ENCODE measurements at regions not wholly inside any gene's neighbourhood (a gene's known extent, or its start where the extent isn't known, plus 50 kb on each side); places are given as distances from the start of the nearest gene placed in this dataset.
"Not testable (repeated sequence)": the region's sequence is repeated elsewhere in the genome, so short reads cannot be mapped to it uniquely, and the experiment has no call there.

DNA sequence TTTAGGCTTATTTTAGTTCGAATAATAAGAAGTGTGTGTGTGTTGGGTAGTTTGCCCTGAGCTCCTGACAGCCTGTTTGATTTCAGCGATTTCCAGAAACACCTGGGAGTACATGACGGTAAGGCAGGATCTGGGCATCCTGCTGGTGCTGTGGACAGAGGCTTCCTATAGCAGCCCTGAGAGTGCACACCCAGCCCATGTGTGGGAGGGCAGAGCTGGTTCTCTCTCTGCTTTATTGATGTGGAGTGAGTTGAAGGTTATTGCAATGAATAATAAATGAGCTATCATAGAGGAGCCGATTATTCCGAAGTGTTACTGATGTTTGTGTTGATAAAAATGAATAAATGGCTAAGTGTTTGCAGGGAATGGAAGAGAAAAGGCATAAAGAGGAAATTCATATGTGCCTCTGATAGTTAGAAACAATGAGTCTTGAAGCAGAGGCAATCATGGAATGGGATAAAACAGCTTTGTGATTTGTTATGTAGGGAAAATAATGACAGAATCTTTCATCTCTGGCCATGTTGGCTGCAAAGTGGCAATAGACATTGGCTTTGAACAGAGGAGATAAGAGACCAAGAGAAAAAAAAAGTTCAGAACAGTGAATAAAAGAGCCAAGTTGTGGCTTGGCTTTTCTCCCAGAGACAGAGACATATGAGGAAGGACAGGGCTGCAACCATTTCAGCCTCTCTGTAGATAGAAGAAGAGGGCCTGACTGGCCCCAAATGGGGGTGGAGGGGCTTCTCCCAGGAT, 166.2 kb upstream of the CHD6 start:
- DNase-seq (ENCODE audit: low read depth) = no peak

DNA sequence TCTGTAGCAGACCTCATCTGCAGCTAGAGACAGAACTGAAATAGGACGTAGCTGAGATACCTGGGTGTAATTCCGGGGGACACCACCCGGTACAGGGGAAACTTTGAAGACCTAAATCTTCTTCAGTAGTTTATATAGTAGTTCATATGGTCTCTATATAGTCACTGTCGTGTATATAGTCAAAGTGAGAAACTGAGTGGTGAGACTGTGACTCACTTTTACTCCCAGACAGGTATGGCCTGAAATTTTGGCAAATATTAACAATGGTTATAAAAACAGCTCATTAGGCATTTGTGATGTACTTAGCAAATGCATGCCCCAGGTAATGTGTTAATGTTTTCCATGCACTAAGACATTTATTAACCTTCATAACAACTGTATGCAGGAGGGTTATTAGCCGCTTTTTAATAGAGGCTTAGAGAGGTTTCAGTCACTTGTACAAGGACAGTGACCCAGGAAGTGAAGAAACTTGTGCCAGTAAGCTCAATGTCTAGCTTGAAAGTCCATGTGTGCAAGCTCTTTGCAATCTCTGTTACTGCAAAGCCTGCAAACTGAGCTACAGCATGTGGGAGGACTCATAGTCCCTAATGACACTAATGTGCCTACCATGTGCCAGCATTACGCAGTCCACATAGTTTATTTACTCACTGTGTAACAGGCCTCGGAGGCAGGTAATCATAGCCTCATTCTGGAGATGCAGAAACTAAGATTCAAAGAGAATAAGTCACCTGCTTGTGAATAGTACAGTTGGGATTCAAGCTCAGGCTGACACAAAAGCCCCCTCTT, 165.4 kb upstream of the CHD6 start:
- DNase-seq (ENCODE audit: low read depth) = no peak

DNA sequence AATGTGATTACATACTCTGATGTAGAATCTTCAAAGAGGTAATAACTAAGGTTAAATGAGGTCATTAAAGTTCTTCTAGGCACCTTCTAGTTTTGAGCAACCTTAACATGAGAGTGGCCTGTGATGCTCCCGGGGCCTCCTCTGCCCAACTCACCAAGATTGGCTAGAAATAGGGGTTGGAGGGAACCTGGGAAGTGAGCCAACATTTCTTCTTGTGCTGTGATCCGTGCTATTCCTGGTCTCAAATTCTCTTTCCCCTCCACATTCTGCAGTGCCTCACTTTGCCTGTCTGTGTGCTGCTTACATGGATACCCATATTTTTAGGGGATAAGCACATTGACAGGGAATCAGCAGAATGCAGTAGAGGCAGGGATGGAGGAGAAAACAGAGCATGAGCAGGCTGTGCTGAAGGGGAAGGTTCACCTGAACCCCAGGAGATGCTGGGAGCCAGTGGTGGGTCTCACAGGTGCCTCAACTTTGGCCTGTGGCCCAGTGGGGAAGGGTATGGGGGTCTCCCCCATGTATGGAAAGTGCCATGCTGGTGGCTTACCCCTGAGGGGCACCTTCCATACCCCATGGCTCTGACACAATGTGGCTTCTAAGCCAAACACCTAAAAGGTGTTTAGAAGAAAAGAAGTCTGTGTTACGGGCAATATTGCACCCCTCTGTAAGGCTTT, 164.7 kb upstream of the CHD6 start:
- DNase-seq (ENCODE audit: low read depth) = no peak

DNA sequence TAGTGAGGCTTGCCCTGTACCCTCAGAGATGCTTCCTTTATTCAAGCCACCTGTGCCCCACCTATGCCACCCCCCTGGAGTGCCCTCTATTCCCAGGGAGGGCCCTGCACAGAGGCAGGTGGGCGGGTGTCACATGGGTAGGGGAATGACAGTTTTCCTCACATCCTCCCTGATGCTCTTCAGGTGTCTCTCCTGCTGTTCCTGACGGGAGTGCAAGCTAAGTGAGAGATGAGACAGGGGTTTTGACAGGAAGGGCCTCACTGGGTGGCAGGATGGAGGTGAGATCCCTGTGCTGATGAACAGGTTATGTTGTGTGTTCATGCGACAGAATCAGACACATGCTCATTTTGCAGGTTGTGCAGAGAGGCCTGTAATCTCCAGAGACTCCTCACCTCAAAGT, 164.1 kb upstream of the CHD6 start:
- no peak for DNase-seq (ENCODE audit: low read depth)

DNA sequence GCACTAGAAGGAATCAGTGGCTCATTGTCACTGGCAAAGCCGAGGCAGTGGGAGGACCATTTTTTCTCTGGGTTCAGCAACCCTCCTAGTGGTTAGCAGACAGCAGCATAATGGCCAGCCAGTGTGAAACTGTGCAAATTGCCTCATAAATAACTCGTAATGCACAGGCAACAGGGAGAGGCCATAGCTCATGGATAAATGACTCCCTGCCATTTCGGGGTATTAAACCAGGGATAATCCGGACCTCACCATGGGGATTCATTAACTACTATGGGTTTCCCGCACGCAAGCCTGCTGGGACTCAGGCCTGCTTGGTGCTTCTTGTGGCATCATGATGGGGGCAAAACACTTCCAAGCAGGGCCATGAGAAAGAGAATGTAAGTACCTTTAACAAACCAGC, 158.2 kb upstream of the CHD6 start:
- DNase-seq (ENCODE audit: low read depth) = no peak

DNA sequence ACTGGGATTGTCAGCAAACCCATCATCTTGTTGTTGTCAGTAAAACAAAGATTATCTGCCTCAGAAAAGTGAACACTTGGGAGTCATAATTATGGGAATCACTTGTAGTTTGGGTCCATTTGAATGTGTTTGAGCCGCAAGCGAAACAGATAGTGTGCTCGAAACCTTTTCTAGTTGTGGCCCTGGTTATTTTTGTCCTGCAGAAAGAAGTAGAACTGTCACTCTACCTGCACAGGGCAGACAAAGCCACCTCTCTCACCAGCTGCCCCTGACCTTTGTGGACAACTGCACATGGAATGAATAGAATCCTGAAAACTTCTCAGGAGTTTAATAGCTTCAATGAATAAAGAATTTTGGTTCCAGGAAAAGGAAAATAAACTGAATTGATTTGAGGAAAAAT, 156.1 kb upstream of the CHD6 start:
- DNase-seq (ENCODE audit: low read depth) = no peak

DNA sequence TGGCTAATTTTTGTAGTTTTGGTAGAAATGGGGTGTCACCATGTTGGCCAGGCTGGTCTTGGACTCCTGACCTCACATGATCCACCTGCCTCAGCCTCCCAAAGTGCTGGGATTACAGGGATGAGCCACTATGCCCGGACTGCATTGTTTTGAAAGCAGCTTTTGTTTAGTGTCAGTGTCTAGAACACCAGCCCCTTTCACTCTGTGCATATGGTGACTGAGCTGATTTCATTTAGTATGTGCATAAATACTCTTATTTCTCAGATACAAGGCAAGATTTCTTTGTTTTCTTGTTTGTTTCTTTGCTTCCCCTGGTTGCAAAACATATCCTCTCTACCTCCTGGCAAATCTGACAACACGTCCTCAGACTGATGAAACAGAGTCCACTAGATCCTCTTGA, 152.8 kb upstream of the CHD6 start:
- DNase-seq (ENCODE audit: low read depth) = no peak

DNA sequence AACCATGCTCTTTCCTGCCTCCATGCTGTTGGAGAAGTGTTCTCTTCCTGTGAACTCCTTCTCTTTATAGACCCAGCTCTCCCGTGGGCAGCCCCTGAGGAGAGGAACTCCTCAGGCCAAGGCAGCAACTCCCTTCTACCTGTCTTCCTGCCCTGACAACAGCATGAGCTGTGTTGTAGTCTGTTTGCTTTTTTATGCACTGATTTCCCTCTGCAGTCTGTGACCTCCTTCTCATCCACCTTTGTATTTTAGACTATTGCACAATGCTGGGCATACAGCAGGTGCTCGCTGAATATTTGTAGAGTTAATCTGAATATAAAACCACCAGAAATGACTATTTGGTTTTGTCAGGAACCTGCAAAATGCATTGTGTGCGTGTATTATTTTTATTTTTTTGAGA, 152.2 kb upstream of the CHD6 start:
- no peak for DNase-seq (ENCODE audit: low read depth)

DNA sequence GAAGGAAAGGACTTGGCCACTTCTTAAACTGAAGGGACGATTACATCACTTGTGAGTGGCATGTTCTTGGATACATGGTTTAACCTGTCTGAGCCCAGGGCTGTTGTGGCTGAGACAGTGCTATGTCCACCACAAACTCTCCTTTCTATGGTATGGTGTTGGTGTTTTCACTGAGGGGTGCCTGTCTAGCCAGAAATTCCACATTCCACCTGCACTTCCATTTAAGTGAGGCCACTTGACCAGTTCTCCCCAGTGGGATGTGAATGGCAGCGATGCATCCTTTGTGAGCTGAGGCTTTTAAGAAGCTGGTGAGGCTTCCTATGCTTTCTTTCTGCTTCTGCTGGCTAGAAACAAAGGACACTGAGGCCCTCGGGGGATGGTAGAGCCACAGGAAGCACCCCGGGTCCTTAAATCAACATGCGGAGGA, 151.4 kb upstream of the CHD6 start:
- DNase-seq (ENCODE audit: low read depth) = no peak

DNA sequence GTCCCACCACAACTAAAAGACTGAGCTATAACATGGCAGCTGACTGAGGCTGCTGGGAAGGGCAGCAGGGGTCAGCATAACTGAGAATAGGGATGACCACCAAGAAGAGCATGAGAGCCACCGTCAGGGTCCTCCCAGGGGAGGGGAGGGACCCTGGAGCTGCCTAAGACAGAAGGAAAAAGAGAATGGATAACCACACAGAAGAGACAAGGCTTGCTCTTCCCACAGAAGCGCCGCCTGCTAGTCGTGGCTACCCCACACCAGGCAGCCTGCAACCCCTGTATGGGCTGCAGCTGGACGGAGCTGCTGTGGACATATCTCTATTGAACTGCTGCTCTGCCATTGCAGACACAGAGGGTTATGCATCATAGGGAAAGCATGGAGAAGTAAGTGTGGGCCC, 132.0 kb upstream of the CHD6 start:
- no peak for DNase-seq (ENCODE audit: low read depth)

DNA sequence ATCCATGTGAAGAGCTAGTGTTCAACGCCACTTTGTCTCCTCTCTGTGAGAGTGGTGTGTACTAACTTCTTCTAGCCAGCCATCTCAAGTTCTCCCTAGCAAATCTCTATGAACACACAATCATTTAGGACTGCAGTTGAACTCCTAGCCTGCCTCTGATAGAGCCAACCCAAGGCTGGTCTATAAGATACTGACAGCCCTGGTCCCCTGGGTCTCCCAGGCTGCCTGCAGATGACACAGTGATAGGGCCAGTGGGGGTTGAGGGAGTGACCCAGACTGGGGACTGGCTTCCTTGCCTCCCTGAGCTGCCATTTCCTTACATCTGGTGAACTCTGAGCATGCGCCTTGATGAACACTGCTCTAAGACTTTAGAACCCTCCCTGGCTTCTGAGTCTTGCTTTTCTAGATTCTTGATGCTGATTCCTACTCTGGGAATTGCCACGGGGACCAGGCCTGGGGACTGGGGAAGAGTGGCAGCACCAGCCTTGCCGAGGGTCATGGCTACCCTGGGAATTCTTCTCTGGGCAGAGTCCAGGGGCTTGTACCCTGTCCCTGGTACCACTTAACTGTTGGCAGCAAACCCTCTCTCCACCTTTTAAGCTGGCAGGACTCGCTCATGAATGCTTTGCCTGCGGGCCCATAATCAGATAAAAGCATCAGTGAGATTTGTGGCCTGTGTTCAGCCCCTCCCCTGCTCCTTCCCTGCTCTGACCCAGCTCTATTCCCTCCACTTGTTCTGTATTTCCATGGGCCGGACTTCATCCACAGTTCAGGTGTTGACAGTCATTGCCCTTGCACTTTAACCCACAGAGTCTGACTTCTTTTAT, 130.8 kb upstream of the CHD6 start:
- DNase-seq (ENCODE audit: low read depth) = no peak

DNA sequence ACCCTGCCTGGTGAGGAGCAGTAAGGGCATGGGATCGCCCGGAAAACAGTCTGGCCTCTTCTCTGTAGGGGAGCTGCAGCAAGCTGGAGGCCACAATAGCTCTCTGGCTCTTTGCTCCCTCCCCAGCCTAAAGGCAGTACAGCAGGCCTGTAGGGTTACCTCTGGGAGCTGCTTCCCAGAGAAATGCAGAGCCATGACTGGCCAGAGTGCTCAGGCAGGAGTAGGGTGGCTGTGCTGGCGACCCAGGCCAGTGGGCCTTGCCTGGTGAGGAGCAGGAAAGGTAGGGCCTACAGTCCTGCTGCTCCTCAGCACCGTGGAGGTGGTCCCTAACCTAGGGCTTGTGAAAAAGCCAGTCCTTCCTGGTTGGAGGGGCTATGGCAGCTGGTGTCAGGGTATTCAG, 129.9 kb upstream of the CHD6 start:
- DNase-seq (ENCODE audit: low read depth) = no peak

DNA sequence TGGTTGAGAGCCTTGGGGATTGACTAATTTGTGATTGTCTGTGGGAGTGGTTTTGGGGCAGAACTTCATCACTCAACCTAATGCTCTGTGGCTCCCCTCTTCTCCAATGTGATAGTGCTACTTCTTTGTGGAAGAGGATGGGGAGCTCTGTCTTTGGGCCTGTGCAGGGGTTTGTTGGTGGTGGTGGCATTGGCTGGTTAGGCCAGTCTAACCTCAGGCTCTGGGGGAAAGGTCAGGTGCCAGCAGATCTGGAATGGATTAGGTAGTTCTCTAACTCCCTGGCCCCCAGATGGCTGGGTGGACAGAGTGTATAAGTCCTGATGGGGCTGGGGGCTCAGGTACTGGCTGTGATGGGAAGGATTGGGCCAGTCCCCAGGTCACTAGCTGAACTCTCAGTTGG, 129.0 kb upstream of the CHD6 start:
- no peak for DNase-seq (ENCODE audit: low read depth)

DNA sequence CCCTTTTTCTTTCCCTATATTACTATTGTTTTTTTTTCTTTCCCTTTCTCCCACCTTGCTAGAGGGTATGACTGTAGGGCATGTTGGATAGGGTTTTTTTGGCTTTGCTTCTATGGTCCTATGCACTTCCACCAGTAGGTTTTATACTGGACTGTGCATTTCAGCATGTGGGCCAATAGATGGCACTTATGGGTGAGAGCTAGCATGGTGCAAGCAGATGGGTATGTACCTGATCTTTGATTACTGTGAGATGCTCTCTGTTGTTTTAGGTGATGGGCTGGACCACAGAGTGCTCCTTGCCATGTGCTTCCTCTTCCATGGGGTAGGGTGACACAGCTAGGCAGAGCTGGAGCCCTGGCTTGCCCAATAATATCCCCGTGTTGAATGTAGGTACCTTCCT, 128.5 kb upstream of the CHD6 start:
- DNase-seq (ENCODE audit: low read depth) = no peak

DNA sequence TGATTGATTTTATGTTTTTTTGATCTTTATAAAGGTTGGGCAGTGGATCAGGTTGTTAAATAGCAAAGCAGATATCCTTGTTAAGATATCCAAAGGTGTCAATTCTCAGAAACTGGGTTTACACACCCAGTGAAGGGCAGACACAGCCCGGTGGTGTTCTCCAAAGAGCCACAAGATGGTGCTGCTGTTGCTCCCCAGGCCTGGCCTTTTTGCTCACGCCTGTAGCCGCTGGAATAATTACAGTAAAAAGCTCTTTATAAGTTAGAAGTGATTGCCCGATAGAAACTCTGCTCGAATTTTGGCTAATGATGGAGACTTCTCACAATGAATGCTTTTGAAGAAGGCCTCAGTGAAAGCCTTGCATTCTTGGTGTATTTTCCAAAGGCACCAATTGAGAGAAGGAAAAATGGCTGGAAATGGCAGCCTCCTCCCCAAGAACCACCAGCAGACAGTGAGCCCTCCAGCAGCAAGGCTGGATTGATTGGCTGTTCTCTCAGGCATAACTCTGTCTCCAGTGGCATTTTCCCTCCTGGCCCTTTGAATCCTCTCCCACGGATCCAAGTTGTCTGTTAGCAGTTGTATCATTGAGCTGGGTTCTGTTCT, 120.5 kb upstream of the CHD6 start:
- DNase-seq (ENCODE audit: low read depth) = peak; percentile 36

DNA sequence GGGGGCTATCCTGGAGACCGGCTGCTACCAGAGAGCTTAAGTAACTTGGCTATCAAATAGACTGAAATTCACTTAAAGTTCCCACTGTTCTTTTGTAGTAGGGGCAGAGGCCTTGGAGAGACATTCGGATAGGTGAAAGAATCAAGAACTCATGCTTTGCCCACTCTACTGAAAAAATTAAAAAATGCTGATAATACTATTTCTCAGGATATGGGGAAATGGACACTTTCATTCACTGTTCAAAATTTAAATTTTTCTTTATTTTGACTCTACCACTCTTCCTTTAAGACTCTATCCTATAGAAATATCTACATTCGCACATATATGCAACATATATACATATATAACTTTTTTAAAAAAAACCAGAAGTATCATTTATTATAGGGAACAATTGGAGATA, 117.8 kb upstream of the CHD6 start:
- DNase-seq (ENCODE audit: low read depth) = no peak

DNA sequence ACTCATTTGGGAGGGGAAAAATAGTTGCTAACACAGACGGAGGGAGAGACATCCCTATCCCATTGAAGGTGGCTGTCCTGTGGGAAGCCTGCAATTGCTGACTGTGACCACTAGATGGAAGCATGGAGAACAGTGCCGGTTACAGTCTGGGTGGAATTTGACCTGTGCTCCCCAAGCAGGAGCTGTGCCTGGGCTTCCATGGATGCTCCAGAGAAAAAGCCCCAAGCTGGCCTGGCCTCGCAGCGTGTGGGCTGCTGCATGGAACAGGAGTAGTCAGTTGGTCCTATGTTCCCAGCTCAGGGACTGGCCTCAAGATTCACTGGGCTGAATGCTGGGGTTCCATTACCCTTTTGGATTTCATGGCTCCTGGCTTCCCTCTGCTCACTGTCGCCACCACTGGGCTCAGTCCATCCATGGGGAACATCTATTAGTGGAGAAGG, 116.3 kb upstream of the CHD6 start:
- peak; percentile 23 for DNase-seq (ENCODE audit: low read depth)

DNA sequence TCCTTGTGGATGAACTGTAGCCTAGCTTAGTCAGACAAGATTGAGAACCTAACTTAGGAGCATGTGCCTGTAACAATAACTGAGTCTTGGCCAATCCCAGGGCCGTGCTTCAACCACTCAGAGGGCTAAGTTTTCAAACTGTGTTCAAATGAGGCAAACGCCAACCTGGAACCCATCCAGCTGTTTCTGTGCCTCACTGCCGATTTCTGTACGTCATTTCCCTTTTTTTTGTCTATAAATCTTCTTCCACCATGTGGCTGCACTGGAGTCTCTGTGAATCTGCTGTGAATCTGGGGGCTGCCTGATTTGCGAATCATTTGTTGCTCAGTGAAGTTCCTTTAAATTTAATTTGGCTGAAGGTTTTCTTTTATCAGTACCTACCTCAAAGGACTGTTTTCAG, 115.0 kb upstream of the CHD6 start:
- DNase-seq (ENCODE audit: low read depth) = no peak

DNA sequence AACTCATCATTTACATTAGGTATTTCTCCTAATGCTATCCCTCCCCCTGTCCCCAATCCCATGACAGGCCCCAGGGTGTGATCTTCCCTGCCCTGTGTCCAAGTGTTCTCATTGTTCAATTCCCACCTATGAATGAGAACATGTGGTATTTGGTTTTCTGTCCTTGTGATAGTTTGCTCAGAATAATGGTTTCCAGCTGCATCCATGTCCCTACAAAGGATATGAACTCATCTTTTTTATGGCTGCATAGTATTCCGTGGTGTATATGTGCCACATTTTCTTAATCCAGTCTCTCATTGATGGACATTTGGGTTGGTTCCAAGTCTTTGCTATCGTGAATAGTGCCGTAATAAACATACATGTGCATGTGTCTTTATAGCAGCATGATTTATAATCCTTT, 113.0 kb upstream of the CHD6 start:
- DNase-seq (ENCODE audit: low read depth) = not testable (repeated sequence)

DNA sequence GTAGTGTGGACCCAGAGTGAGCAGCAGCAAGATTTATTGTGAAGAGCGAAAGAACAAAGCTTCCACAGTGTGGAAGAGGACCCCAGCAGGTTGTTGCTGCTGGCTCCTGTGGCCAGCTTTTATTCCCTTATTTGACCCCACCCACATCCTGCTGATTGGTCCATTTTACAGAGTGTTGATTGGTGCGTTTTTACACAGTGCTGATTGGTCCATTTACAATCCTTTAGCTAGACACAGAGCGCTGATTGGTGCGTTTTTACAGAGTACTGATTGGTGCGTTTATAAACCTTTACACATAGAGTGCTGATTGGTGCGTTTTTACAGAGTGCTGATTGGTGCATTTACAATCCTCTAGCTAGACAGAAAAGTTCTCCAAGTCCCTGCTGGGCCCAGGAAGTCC, 109.5 kb upstream of the CHD6 start:
- DNase-seq (ENCODE audit: low read depth) = not testable (repeated sequence)

DNA sequence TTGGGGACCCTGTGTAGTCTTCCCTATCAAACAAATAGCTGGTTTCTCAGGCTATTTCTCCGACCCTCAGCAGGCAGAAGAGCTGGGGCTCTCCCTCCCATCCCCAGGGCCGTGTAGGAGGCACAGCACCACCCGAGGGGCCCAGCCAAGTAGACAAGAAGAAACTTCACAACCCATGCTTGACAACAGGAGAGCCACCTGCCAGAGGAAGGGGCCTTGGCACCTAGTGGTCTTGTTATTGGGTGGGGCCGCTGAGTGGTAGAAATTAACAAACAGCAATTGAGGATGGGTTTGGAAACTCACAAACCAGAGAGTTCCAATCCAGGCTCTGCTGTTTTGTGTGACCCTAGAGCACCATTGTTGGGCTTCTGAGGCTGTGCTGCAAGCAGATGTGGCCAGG, 108.5 kb upstream of the CHD6 start:
- no peak for DNase-seq (ENCODE audit: low read depth)

DNA sequence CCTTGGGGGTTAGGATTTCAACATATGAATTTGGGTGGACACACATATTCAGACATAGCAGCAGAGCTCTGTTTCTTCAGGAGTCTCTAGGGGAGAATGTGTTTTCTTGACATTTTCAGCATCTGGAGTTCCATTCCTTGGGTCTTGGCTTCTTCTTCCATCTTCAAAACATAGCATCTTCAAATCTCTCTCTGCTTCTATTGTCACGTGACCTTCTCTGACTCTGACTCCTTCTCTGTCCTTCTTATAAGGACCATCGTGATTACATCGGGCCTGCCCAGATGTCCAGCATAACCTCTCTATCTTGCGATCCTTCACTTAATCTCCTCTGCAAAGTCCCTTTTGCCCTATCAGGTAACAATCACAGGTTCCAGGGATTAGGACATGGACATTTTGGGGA, 101.0 kb upstream of the CHD6 start:
- no peak for DNase-seq (ENCODE audit: low read depth)
